Non-pigmented ciliary epithelial cell (primary cell): ENCODE measurements at regions not wholly inside any gene's neighbourhood (a gene's known extent, or its start where the extent isn't known, plus 50 kb on each side); places are given as distances from the start of the nearest gene placed in this dataset.
A peak's percentile ranks its signal among the peaks of the same experiment; 100 is the strongest.
"Not testable (repeated sequence)": the region's sequence is repeated elsewhere in the genome, so short reads cannot be mapped to it uniquely, and the experiment has no call there.

Source experiments
- DNase-seq: peaks from one replicate; pipeline ENCODE4 v3.0.0-alpha.2; 2010; ENCODE audit warnings: low read depth

DNA sequence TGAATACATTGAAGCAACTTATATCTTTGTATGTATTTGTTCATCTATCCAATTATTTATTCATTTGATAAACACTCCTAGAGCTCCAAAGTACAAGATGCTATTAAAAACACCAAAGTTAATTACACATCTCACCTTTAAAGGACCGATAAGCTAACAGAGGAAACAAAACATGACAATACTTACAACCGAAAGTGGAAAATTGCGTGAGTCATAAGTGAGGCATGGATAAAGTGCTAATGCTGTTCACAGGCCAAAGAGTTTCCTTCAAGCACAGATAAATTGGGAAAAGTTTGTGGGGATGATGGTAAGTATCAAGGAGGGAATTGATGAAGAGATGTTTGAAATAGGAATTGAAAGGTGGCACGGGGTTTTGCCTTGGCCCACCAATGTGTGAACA lies 172.8 kb upstream of the KITLG start:
- DNase-seq: peak; percentile 23

DNA sequence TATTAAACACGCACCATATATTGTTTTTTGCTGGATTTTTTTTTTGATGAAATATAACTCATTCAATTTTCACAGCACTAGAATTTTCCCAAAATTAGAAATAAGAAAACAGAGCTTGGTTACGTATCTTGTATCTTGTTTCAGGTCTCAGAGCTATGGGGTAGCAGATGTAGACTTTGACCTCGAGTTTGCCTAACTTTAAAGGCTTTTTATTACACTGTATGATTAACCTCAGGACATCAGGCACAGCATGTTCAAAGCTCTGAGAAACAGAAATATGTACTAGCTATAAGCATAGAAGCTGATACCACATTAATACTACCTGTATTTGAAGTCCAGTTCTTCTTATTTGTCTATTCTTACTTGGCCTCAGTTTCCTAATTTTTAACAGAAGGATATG lies 171.9 kb upstream of the KITLG start:
- DNase-seq: no peak

DNA sequence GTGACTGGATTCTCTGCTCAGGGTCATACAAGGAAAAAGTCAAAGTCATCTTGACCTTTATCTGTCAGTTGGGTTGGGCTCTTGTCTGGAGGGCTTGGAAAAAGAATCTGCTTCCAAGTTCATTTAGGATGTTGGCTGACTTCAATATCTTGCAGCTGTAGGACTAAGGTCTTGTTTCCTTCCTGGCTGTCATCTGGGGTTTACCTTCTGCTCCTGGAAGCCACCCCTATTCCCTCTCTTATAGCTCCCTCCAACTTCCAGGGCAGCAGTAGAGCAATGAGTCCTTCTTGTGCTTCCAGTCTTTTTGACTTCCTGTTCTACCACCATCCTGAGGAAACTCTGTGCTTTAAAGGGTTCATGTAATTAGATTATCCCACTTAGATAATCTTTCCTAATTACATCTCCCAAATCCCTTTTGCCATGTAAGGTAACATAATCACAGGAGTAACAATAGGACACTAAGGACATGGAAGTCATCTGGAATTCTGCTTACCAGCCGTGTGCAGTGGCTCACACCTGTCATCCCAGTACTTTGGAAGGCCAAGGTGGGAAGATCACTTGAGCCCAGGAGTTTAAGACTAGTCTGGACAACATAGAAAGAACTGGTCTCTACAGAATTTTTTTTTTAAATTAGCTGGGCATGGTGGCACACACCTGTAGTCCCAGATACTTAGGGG lies 170.7 kb upstream of the KITLG start:
- no peak for DNase-seq

DNA sequence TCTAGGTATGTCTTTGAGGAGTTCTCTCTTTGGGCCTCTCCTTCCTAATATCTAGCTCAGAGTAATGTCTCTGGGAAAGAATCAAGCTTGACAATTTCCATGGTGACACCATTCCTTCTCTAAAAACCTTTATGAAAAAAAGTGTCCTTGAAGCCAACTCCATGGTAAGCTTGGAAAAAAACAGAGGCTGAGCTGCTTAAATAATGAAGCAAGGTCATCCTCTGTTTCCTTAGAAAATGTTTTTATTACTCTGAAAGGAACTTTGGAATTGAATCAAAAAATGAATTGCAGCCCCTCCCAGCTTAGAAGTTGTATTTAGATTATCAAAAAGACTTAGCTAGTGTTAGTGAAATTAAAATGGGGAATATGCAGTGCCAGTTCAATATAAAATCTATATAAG lies 166.1 kb upstream of the KITLG start:
- DNase-seq: no peak

DNA sequence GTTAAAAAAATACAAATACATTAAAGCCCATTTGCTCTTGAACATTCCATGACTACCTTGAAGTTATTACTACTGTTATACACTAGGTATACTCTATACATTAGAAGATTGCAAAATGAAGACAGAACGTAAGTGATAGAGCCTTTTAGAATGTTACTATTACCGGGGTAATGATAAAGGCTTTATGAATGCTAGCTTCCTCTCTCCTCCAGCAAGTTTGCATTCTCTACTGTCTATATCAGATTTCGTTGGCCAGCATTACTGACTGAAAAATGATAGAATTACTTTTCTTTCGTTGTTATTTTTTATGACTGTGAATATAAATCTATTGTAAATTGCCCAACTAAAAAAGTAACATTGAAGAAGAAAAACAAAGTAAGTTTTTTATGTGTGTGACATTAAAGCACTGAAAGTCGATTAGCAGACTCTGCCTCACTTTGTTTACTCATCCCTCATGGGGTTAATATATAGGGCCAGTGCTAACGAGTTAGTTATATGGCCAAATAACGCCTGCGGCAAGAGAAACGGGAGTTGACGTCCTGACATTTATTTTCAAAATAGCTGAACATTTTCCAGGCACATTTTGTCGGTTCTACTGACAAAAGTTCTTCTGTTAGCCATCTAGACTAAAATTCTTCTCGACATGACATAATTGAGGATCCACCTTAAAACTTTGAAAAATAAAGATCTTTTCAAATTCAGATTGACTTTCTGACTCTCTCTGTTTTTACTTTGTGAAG lies 163.8 kb upstream of the KITLG start:
- DNase-seq: no peak

DNA sequence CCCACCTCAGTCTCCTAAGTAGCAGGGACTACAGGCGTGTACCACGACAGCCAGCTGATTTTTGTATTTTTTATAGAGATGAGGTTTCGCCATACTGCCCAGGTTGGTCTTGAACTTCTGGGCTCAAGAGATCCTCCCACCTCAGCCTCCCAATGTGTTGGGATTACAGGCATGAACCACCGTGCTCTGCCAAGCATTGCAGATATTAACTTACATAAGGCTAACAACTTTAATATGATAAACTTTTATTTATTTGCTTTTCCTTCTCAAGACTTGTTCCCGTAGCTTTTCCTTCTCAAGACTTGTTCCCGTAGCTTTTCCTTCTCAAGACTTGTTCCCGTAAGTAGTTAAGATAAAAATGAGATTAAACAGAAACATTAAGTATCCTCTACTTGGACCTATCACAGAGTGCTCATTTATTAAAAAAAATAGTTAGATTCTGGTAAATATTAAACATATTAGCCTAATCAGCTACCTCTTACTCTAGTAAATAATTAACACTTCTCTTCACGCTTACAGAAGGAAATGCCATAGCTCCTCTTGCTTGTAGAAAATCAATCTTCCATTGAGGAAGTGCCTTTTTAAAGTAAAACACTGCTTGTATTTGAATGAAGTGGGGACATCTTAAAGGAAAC lies 157.7 kb upstream of the KITLG start:
- DNase-seq: no peak

DNA sequence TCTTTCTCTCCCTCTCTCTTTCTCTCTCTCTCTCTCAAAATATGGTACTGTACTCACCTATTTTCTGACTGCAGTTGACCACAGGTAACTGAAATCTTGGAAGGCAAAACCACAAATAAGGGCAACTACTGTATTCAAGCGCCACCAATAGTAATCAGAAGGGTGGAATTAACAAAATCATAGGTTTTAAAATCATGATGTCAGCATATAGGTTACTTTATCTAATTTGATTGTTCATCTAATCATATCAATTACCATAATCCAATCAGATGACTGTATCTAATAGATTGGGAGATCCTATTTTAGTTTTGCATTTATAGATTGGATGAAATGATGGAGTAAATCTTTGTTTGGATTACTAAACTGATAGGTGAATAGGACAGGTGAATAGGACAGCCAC lies 155.8 kb upstream of the KITLG start:
- DNase-seq: no peak

DNA sequence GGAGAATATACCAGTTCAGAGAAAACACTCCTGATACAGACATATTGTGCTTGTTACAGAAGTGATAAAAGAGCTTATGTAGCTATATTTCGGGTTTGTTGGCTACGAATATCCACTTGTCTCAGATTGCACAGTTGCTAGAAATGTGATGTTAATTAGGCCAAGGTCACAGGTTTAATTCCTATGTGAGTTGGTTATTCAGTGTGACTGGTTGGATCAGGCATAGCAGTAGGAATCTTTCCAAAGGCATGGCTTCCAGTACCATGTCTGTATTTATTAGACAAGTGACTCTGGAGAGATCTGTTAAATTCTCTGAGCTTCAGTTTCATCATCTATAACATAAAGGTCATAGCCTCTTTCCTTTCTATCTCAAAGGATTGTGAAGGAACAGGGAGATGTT lies 152.7 kb upstream of the KITLG start:
- no peak for DNase-seq

DNA sequence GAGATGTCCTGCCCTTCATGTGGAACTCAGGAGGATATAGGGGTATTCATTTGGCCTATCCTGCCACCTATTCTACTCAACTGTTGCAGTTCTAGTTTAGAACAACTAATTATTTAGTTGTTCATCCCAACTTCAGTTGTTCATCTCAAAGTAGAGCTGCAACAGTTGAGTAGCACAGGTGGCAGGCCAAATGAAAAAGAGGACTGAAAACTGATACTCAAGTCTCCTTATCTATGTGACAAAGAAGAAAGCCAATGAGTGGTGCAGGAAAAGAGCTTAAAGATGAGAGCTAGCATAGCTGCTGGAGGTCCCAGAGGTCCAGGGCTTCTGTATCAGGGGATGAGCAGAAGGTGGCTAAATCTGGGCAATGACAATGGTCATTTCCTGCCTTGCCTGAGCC lies 148.9 kb upstream of the KITLG start:
- no peak for DNase-seq

DNA sequence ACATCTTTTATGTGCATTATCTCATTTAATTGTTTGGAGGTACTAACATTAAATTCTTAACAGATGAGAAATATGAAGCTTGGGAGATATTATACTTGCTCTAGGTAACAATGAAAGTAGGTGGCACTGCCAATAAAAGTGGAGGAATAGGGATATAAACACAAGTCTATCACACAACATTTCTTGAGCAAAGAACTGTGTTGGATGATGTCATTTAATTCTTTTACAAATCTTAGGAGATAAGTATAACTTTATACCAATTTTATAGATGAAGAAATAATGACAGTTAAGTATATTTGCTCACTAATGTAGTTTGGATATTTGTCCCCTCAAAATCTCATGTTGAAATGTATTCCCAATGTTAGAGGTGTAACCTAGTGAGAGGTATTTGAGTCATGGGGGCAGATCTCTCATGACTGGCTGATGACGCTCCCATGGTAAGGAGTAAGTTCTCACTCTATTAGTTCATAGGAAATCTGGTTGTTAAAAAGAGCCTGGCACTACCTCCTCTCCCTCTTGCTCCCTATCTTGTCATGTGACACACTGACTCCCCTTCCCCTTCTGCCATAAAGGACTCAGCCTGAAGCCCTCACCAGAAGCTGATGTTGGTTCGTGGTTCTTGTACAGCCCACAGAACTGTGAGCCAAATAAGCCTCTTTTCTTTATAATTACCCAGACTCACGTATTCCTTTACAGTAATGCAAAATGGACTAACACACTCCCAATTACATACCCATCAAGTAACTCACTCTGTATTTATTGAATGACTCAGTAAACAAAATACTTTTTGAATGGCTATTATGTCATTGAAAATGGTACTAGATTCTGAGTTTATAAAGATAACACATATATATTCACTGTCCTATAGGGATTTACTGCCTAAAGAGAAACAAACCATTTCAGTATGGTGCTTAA lies 146.8 kb upstream of the KITLG start:
- DNase-seq: no peak

DNA sequence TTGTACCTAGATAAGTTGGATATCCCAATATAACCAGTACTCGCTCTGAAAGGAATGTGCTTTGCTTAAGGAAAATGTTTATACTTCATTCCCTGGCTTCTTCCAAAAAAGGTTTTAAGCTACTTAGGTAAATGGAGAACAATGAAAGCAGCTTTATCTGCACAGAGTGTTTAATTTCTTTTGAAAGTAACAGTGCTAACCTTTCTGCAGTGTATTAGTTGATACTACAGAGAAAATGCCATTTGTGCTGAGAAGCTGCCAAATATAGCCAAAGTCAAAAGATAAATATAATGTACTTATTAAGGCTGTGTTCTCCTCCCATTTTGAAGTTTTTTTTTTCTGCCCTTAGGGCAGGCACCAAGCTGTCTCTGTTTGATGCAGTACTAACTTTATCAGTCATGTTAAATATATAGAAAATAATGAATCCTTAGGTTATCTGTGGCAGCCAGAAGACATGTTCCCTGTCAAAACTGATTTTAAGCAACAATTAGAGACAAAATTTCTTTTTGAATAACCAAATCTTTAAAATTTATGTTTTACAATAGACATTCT lies 145.4 kb upstream of the KITLG start:
- DNase-seq: no peak

DNA sequence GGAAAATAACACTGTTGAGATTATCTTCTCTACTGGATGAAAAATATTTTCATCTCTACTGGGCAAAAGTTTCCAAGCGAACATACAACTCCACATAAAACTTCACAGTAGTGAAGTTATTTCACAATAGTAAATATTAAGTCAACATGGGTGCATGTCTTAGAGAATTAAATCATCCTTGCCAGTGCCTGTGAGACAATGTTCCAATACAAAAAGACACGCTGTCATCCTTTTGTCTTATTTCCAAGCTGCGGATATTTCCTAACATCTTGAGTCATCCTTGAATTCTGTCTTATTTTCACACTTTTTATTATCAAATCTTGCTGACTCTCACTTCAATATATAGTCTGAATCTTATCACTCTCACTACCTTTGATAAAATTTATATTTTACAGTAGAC lies 142.9 kb upstream of the KITLG start:
- no peak for DNase-seq

DNA sequence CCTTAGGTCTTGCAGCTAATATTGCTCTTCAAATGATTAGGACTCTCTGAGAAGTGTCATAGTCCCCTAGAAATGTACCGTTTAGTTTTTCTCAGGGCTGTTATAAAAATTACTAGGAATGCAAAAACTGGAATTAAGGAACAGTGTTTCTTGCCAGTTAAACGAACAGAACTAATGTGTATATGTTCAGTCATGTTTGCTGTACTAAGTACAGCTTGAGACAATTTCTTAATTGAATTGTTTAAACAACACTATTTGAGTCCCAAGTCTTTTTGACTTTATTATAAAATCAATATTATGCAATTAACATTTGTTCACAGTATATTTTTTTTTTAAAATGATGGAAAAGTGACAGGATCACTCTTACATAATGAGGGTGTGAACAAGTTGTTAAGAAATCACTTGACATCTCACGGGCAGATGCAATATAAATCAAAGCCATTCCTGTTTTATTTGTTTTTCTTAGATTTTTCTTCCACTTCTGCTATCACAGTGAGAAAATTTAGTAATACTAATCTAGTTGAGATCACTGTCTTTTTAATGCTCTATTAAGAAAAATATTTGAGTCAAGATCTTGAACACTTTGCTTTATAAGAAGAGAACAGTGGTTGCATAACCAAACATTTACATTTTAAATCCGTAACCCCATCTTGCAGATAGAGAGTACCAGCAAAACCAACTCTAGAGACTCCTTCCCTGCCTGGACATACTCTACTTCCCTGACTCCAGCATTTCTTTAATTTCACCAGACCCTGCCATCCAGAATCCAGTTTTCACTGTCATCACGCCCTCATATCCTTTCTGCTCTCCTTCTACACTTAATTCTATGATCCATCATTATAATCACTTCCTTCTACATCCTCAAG lies 140.7 kb upstream of the KITLG start:
- no peak for DNase-seq

DNA sequence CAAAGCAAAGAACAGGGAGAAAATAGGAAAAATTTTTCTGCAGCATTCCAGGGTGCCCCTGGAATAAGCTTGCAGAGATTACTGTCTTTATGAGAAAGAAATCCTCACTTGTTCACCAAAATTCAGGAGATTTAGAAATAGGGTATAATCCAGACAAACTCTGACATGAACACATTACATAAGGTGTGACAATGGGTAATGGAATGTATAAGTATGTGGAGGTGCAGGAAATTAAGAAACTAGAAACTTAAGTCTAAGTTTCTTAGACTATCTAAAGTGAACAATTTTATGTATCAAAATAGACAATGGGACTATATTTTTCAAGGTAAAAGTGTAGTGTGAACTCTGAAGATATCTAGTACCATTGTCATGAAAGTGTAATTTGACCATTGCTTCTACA lies 140.0 kb upstream of the KITLG start:
- DNase-seq: no peak

DNA sequence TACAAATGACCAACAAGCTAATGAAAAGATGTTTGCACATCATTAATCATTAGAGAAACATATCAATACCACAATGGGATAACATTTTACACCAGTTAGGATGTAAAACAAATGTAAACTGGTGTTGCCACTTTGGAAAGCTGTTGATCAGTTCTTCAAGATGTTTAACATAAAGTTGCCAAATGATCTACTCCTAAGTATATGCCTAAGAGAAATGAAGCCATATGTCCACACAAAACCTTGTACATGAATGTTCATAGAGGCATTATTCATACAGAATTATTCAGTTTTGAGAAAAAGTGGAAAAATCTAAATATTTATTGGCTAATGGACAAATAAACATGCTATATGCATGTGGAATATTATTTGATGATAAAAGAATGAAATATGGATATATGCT lies 136.9 kb upstream of the KITLG start:
- DNase-seq: no peak

DNA sequence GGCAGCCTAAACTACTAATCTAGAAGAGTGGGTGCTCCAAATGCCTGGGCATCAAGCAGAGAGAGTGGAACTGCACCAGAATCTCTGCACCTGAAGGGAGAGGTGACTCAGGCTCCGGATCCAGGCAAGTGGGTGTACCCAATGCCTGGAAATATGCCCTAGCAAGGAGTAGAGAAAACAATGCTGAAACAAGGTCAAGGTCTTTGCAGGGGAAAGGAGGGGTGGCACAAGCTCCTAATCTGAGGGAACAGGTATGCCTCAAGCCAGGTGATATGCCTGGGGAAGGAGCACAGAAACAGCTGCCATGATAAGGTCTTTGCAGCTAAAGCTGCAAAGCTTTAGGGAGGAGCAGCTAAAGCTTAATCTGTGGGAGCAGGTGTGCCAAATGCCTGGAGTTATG lies 136.0 kb upstream of the KITLG start:
- no peak for DNase-seq

DNA sequence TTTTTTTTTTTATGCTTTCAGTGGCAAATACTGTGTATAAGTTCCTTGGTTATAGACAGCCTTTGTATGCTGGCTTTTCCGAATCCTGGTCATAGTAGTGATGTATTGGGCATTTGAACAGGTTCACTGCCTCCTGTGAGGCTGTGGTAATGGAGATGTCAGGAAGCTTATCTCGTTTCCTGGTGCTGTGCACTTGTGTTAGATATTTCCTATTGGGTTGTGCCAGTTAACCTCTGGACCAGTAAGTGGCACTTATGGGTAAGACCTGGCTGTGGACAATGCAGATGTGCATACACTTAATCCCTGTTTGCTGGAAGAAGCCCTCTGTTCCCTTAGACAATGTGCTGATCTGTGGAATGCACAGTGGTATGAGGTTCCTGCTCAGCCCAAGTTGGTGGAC lies 135.4 kb upstream of the KITLG start:
- no peak for DNase-seq

DNA sequence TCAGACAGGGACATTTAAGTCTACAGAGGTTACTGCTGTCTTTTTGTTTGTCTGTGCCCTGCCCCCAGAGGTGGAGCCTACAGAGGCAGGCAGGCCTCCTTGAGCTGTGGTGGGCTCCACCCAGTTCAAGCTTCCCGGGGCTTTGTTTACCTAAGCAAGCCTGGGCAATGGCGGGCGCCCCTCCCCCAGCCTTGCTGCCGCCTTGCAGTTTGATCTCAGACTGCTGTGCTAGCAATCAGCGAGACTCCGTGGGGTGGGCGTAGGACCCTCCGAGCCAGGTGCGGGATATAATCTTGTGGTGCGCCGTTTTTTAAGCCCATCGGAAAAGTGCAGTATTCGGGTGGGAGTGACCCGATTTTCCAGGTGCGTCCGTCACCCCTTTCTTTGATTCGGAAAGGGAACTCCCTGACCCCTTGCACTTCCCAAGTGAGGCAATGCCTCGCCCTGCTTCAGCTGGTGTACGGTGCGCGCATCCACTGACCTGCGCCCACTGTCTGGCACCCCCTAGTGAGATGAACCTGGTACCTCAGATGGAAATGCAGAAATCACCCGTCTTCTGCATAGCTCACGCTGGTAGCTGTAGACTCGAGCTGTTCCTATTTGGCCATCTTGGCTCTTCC lies 134.1 kb upstream of the KITLG start:
- DNase-seq: not testable (repeated sequence)

DNA sequence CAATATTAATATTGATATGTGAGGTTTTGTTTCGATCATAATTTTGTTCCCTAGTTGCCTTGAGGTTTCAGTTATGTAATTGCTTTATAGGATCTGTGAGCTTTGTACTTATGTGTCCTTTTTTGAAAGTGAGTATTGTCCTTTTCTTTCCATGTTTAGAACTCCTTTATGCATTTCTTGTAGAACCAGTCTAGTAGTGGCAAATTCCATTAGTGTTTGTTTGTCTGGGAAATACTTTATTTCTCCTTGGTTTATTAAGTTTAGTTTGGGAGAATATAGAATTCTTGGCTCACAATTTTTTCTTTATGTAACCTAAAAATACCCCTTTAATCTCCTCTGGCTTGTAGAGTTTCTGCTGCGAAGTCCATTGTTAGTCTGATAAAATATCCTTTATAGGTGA lies 127.5 kb upstream of the KITLG start:
- no peak for DNase-seq

DNA sequence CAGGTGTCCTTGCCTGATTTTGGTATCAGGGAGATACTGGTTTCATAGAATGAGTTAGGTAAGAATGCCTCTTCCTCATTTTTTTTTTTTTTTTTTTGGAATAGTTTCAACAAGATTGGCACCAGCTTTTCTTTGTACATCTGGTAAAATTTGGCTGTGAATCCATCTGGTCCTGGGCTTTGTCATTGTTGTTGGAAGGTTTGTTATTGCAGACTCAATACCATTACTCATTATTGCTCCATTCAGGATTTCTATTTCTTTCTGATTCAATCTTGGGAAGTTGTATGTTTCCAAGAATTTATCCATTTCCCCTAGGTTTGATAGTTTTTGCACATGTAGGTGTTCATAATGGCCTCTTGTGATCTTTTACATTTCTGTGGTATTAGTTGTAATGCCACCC lies 126.0 kb upstream of the KITLG start:
- no peak for DNase-seq

DNA sequence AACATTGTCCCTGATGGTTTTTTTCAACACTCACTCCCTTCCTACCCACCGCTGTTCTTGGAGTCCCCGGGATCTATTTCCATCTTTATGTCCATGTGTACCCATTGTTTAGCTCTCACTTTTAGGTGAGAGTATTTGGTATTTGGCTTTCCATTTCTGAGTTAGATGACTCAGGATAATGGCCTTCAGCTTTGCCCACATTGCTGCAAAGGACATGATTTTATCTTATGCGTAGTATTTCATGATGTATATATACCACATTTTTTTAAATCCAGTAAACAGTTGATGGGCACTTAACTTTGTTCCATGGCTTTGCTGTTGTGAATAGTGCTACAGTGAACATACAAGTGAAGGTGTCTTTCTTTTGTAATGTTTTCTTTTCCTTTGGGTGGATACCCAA lies 123.5 kb upstream of the KITLG start:
- DNase-seq: no peak
